Hematopoietic multipotent progenitor cell (in vitro differentiated cells): ENCODE measurements at regions not wholly inside any gene's neighbourhood (a gene's known extent, or its start where the extent isn't known, plus 50 kb on each side); places are given as distances from the start of the nearest gene placed in this dataset.

Experiments used
- DNase-seq, 3 donors: peaks; one replicate each; pipeline ENCODE4 v3.0.0-alpha.2; 2011 to 2015; ENCODE audit warnings: low read depth in 2 of 3, low spot score in 2 of 3

DNA sequence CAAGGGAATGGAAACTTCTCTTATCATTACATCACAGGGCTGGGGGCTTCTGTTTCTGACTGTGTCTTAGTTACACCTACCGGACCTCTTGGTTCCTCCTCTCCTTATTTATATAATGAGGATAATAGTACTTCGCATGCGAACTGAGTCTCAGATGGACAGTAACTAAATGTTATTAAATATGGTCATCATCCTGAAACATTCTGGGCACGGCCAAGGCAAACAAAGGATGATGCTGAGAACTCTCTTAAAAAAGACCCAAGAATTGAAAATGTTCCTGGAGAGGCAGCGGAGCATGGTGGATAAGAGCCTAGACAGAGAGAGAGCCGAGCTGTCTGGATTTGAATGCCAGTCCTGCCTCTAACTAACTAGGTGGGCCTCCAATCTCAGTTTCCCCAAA, 119.8 kb upstream of the SASH1 start:
- DNase-seq, result no peak

DNA sequence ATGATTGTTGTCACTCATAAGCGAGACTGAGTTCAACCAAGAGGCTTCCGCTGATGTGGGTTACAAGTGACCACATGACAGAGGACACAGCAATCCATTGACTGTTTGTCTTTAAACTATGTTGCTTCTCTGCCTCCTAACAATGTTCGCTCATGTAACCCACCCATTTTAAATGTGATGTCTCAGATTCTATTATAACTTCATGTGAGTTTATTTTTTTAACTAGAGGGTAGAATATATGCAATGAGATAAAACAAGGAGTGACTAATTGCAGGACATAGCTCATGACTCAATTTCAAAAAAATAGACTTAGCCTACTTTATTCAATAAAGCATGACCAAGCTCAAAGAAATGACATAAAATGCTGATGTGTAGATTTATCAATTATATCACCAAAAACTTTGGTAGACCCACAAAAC, 119.2 kb upstream of the SASH1 start:
- DNase-seq, result no peak

DNA sequence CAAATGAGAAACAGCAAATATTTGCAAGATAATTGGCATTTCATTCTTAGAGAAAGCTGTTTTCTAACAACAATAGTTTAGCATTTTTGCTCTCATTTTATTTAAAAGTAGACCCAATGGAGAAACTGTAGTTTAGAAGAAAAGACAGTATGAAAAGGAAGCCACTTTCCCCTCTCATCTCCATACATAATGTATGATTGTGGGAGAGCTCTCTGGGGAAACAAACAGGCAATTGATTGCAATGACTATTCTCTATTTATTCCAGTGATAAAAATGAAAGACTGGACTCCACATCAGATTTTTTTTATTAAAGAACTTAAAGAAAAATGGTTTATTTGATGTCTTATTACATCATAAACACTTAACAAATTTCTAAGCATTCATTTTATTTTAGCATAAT, 116.8 kb upstream of the SASH1 start:
- no peak for DNase-seq

DNA sequence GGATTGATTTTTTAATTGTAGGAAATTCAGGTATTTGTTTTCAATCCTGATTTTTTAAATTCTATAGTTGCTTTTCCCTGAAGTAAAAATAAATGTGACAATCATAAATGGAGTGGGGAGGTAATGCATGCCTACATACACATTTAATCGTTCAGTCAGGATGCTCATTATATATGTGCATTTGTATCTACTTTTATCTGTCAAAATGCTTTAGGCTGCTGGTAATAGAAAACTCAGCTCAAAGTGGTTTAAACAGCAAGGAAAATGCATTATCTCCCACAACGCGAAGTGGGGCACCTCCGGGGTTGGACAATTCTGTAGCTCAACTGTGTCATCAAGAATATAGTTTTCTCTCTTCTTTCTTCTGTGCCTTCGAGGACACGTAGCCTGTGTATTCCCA, 116.4 kb upstream of the SASH1 start:
- no peak for DNase-seq

DNA sequence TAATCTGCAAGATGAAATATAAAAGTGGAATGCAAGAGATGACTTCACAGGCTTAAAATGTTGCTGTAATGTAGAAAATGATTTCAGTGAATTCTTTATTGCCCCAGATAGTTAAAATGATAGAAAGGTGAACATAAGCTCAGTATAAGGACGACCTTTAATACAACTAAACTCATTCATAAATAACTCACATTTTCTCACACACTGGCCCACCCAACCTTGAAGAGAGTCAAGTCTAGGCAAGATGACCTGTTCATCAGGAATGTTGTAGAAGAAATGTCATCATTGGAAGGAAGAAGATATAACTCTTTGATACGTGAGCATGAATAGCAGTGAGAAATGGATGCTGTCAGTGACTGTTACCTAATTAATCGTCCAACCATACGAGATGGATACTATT, 111.1 kb upstream of the SASH1 start:
- no peak for DNase-seq

DNA sequence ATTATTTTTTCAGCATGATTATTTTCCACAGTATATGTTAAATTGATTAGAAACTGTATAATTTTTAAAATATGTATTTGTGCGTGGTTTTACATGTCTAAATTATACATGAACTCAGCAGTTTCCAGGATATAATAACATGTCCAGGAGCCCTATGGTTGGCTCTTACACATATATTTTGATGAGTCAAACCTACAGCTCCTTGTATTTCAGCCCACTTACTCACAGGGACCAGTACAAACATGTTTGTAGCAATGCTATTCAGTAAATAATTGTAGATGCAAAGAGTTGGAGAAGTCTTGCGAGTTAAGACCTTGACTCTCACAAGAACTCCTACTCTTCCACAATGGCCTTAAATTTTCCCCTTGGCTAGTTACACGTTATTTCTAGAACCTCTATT, 107.2 kb upstream of the SASH1 start:
- no peak for DNase-seq

DNA sequence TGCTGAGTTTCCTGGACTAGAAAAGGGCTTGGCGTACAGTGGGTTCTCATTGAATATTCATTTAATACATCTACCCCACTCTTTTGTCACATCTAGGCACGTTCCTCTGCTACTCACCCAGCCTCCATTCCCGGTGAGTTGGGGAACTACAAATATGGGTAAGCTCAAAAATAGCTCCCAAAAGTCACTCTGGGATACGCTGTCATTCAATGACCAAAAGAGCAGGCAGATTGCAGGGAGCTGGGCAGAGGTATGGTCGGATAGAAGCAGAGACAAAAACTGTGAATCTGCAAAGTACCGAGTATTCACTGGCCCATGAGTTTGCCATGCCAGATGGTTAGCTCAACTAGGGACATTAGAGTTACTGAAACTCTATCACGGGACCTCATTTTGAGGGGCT, 103.9 kb upstream of the SASH1 start:
- DNase-seq, result no peak

DNA sequence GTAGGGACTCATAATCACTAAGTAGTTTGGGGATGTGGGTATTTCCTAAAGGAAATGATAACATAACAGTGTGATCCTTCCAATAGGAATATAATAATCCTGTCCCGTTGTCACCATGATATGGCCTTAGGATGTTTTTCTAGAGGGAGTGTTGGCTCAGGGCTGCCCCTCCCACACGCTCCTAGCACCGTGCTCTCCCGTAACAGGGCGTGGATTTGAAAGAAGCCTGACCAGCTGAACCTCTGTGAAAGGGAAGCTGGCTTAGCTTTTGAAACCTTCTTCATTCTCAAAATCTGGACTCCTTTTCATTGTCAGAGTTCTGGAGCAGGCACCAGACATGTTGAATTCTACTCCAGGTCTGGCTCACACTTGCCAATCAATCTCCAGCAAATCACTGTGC, 103.4 kb upstream of the SASH1 start:
- no peak for DNase-seq

DNA sequence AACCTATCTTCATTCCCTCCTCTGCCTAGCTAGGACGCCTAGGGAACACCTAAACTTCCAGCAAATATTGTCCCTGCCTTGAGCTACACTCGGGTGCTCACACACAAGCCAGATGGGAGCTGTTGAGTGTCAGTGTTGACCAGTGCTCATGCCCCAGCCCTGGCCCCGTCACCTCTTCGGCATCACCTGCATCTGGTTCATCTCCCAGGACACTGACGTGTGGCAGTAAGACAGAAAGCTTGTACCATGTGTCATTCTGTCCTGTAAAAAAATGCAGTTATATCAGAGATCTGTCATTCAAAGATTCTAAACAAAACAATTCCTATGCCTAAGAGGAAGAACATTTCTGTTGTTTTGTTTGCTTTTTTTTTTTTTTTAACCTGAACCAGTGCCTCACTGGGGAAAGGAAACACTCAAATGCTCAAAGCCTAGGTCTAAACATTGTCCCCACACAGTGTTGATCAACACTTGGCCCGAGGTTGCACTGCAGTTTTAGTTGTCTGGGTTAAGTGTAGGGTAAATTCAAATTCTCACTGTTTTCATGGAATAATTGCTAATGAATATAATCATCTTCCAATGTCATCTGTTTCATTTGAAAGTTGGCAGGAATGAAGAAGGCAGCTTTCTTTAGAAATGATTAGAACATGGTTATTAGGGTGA, 102.7 kb upstream of the SASH1 start:
- no peak for DNase-seq

DNA sequence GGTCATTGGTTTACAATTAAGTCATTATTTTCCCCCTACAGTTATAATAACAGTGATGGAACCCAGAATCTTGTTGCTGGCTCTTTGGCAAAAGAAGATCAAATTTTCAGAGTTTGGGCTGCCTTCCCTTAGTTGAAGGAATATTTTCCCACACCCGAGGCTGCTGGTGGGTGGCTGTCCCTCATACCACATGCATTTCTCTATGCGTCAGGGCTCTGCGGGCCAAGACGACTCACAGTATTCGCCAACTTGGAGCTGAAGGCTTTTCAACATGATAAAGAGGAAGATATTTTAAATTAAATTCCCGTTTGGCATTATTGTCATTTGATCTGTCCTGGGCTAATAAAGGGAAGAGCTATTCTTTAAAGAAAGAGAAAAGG, 102.2 kb upstream of the SASH1 start:
- no peak for DNase-seq

DNA sequence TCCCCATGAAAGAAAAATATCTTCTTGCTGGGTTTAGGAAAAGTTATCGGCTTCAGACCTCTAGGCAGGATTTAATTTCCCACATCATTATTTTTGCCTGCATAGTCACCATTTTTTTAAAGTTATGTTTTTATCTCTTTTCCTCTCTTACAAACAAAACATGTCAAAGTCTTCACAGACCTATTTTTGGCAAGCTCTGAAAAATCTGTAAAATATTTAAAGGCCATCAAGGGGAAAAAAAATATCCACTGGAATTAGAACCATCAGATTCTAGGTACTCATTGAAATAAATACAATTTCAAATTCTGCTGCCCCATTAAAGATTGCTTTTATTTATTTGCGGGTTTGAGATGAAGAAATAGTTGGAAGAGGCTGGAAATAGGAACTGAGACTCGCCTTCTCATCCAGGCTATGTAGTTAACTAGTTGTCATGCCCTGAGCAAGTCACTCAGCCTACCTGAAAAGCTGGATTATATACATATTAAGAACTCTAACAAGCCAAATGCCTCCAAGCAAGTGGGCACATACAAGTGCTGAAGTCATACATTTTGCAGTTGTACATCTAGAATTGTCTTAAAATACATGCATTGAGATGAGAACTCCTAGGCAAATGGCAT, 101.7 kb upstream of the SASH1 start:
- no peak for DNase-seq

DNA sequence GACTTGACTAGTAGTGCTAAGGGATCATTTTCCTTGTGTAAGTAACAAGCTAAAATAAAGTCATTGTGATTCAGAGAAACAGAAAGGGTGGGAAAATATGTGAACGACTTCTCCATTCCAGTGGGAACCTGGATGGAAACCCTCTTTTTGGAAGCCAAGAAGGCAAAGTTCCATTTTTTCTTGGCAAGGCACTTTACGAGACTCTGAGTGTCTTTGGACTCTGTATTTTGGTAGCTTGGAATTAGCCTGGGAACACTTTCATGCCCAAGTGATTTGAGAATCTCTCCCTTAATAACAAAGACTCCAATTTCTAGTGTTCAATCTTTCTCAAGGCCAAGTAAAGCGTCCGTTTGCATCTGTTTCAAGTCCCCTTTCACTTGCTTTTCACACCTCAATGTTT, 100.5 kb upstream of the SASH1 start:
- DNase-seq, result no peak

DNA sequence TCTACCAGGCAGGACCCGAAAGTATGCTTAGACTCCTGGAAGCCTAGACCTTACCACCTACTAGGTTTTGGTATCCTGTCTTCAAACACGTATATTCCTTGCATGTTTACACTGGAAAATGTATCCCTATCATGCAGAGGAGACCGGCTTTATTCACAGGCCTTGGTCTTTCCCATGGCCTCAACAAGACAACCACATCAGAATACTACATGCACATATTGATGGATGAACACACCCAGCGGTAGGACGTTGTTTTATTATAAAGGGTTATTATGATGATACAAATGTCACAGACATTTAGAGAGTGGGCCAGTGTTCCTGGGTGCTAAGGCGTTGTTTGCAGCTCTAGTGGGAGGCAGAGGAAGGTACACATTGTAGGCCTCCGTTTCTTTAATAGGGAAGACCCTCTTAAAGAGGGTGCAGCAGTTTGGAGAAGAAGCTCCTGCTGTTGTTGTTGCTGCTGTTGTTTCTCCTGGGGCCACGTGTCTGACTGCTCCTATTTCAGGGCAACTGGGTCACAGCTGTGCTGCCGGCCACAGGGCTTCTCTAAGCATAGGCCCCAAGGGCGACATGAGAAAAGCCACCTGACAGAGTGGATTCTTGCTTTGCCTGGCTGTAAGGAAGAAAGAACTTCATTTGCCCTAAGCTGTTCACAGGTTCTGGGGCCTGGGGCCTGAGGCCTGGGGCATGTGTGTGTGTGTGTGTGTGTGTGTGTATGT, 98.3 kb upstream of the SASH1 start:
- no peak for DNase-seq

DNA sequence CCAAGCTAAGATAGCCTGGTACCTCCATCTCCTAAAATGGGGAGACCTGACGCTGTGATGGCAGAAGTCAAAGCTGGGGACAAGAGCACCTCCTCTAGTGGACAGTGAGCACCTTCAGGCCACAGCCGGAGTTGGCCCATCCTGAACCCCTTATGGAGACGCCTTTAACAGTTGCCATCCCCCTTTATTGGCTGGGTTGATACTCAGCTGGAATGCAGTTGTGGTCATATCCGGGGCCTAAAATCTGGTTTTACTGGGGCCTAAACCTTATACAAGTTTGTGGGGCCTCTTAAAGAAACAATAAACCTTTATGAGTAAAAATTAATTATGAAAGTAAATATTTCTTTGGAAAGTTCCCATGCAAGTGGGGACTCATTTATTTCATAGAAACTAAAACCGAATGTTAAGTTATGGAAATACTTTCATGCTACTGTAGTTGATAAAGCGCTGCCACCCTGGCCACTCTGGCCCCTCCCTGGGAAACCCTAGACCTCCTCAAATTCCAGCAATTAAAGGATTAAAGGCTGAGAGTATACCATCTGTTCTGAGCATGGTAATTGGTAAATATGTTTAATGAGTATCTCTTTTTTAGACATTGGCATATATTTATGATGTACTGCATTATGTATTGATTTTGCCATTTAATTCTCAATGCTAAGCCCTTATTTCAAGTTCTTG, 95.1 kb upstream of the SASH1 start:
- DNase-seq, result no peak

DNA sequence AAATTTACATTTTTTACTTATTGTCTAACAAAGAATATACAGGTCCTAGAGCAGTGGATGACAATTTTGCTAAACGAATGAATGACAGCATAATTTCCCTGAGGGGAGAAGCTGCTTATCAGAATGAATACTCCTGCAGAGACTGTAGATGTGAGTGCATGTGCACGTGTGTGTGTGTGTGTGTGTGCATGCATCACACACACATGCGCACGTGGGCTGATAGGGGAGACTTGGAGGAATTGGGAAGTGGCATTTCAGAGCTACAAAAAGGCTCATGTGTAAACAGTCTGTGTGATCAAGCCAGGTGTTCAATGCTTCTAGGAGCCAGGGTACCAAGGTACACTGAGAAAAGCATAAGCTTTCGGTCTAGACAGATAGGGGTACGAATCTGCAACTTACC, 93.5 kb upstream of the SASH1 start:
- no peak for DNase-seq

DNA sequence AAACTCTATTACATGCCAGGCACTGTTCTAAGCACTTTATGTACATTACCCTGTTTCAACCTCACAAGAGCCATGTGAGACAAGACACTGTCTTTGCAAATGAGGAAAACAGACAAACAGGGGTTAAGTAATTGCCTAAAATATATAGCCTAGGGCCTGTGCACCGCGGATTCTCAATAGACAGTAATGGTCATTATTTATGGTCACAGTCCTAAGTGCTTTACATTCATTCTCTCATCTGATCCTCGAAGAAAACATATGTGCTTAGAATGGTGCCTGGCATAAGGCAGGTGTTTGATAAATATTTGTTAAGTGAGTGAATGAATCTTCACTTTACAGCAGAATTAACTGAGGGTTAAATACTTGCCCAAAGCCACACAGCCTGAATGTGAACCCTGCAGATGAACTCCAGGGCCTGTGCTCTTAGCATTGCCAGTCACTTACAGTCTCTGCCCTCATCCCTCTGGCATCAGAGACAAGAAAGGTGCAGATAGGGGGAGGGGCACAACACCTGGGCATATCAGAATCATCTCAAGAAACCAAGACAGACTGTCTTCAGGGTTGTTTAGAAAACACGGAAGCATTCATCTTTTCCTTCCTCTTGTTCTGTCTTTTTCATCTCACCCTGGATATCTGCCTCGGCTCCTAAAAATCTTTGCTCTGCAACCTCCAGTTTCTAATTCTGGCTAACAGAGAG, 92.8 kb upstream of the SASH1 start:
- no peak for DNase-seq

DNA sequence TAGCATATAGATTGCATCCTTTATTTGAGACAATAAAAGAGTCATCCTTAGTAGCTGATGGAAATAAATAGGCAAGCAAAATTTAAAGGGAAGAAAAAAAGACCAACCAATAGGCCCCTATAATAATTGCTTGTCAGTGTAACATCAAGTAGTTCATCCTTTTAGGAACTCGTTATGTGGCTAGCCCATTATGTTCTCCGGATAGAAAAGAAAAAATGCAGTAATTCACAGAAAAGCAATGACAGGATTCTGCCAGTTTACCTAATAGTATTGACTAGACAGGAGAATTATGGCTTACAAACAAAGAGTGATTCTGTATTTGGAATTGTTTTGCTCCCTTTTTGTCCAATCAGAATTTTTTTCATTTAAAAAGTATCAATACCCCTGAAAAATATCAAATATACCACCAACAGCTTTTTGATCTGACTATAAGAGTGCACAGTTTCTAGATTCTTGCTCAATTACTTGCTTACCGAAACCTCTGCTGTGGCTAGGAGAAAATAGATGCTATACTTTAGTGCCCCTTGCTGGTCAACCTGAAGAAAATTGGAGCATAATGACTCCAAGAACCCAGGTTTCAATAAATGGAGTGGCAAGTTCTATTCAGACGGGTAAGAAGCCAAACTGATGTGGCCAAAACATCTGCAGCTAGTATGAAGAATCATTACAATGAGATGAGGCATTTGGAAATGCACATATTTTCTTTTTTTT, 91.5 kb upstream of the SASH1 start:
- peak in 2 of 3 donors; percentile 13 to 65 for DNase-seq

DNA sequence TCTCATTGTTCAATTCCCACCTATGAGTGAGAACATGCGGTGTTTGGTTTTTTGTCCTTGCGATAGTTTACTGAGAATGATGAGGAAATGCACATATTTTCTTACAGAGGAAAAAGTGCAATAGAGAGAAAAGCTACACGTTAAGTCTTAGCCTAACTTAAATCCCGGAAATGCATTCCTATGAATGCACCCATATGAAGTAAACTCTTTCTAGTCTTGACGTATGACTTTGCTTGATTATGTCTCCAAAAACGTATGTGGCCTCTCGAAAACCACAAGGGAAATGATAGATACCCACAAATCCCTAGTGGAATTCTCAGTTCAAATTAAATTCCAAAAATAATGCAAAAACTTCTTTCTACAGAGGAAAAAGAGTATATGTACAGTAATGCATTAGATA, 90.7 kb upstream of the SASH1 start:
- DNase-seq, result no peak

DNA sequence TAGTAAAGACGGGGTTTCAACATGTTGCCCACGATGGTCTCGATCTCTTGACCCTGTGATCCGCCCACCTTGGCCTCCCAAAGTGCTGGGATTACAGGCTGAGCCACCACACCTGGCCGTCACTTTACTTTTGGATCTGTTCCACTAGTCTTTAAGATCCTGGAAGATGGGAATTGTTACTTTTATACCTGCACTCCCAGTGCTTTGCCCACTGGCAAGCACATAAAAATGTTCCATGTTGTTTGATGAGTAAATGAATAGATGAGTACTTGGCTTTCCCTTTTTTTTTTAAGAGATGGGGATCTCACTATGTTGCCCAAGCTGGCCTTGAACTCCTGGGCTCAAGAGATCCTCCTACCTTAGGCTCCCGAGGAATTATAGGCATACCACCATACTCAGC, 84.8 kb upstream of the SASH1 start:
- no peak for DNase-seq

DNA sequence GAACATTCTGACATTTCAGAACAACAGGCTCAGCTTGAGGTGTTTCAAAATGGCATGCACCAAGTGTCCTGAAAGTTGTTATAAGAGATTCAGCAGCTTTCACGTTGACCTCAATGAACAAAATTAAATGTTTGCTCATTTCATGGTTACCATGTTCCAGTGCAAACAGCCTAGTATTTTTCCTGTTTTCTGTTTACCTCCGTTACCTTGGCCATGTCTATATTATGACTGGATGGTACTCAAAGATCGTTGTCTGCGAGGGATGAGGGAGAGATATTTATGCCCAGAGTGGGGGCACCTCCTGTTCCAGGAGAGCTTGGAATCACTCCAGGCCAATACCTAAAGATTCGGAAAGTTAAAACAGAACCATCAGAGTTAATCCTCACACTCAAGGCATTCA, 83.8 kb upstream of the SASH1 start:
- DNase-seq, result no peak

DNA sequence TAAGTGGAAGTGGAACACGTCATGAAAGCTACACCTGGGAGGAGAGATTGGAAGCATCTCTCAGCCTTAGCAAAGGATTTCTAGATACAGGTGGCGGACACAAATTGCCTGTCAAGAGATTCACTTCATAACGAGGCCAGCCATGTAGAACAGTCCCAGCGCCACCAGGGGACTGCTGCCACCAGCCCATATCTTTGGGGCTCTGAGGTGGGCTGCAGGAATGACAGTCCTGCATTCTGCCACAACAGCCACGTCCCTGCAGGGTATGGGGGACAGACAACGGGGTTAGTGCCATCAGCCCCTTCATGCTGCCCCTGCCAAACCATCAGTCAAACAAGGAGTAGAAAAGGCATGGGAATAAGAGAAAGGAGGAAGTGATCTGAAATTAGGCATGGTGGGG, 81.2 kb upstream of the SASH1 start:
- DNase-seq, result no peak
